ENCODE measurements at regions not wholly inside any gene's neighbourhood (a gene's known extent, or its start where the extent isn't known, plus 50 kb on each side); places are given as distances from the start of the nearest gene placed in this dataset.
"Not testable (repeated sequence)": the region's sequence is repeated elsewhere in the genome, so short reads cannot be mapped to it uniquely, and the experiment has no call there.

- no peak for DNase-seq (ENCODE audit: low read depth in 2 of 2)
Observed at GRCh38 chr1:172717722-172718465, 59.0 kb downstream of the FASLG start.

GRCh38 chr1:172719066-172719627, 60.2 kb downstream of the FASLG start:
- DNase-seq (ENCODE audit: low read depth in 2 of 2), result no peak

- DNase-seq (ENCODE audit: low read depth in 2 of 2), result no peak
Observed at GRCh38 chr1:172719694-172720138, 60.8 kb downstream of the FASLG start.

- no peak for DNase-seq (ENCODE audit: low read depth in 2 of 2)
Observed at GRCh38 chr1:172720339-172720738, 61.4 kb downstream of the FASLG start.

GRCh38 chr1:172723251-172723650, 64.3 kb downstream of the FASLG start:
- DNase-seq (ENCODE audit: low read depth in 2 of 2), result no peak

- no peak for DNase-seq (ENCODE audit: low read depth in 2 of 2)
Observed at GRCh38 chr1:172724232-172724631, 65.3 kb downstream of the FASLG start.

GRCh38 chr1:172724765-172725613, 66.1 kb downstream of the FASLG start:
- no peak for DNase-seq (ENCODE audit: low read depth in 2 of 2)

- no peak for DNase-seq (ENCODE audit: low read depth in 2 of 2)
Observed at GRCh38 chr1:172726740-172727139, 67.8 kb downstream of the FASLG start.

- DNase-seq (ENCODE audit: low read depth in 2 of 2), result no peak
Observed at GRCh38 chr1:172727275-172727857, 68.5 kb downstream of the FASLG start.

GRCh38 chr1:172727956-172728603, 69.2 kb downstream of the FASLG start:
- DNase-seq (ENCODE audit: low read depth in 2 of 2), result no peak

- not testable (repeated sequence) for DNase-seq (ENCODE audit: low read depth in 2 of 2)
Observed at GRCh38 chr1:172728705-172729104, 69.8 kb downstream of the FASLG start.

- no peak for DNase-seq (ENCODE audit: low read depth in 2 of 2)
Observed at GRCh38 chr1:172732427-172732826, 73.5 kb downstream of the FASLG start.

GRCh38 chr1:172733815-172734214, 74.9 kb downstream of the FASLG start:
- DNase-seq (ENCODE audit: low read depth in 2 of 2), result no peak

- no peak for DNase-seq (ENCODE audit: low read depth in 2 of 2)
Observed at GRCh38 chr1:172738389-172738788, 79.5 kb downstream of the FASLG start.

- no peak for DNase-seq (ENCODE audit: low read depth in 2 of 2)
Observed at GRCh38 chr1:172742599-172743500, 83.9 kb downstream of the FASLG start.

- no peak for DNase-seq (ENCODE audit: low read depth in 2 of 2)
Observed at GRCh38 chr1:172745014-172745413, 86.1 kb downstream of the FASLG start.

- DNase-seq (ENCODE audit: low read depth in 2 of 2), result no peak
Observed at GRCh38 chr1:172746091-172746949, 87.4 kb downstream of the FASLG start.

- DNase-seq (ENCODE audit: low read depth in 2 of 2), result no peak
Observed at GRCh38 chr1:172748201-172748600, 89.3 kb downstream of the FASLG start.

- no peak for DNase-seq (ENCODE audit: low read depth in 2 of 2)
Observed at GRCh38 chr1:172751683-172752082, 92.8 kb downstream of the FASLG start.

- no peak for DNase-seq (ENCODE audit: low read depth in 2 of 2)
Observed at GRCh38 chr1:172753964-172754363, 95.1 kb downstream of the FASLG start.

All from stimulated activated CD8-positive, alpha-beta memory T cell treated with anti-CD3 and anti-CD28 coated beads, Interleukin-2, amount 100 ng/mL, for 48 hours (primary cell).